ENCODE measurements at regions not wholly inside any gene's neighbourhood (a gene's known extent, or its start where the extent isn't known, plus 50 kb on each side); places are given as distances from the start of the nearest gene placed in this dataset.
"Not testable (repeated sequence)": the region's sequence is repeated elsewhere in the genome, so short reads cannot be mapped to it uniquely, and the experiment has no call there.

- ATAC-seq (no peak), DNase-seq (no peak)
- Mint-ChIP-seq H3K9me3 (ENCODE audit: low read depth) (peaks cover 6% of the 10 kb centered on the region), H3K4me3 (no peak overlapping the region), H3K4me1 (no peaks in the 10 kb centered on the region), H3K27ac (no peak overlapping the region), H3K27me3 (no peaks in the 10 kb centered on the region), H3K36me3 (no peaks in the 10 kb centered on the region)
- CTCF ChIA-PET, result no interaction called here
Measured at GRCh38 chr19:28449803-28450202, 763.1 kb downstream of the UQCRFS1 start.

GRCh38 chr19:28446511-28446910 lies 766.4 kb downstream of the UQCRFS1 start:
- DNase-seq (no peak), ATAC-seq (no peak)
- Mint-ChIP-seq H3K4me1 (no peaks in the 10 kb centered on the region), H3K27ac (no peak overlapping the region), H3K36me3 (no peaks in the 10 kb centered on the region), H3K27me3 (no peaks in the 10 kb centered on the region), H3K9me3 (ENCODE audit: low read depth) (peaks cover 3% of the 10 kb centered on the region), H3K4me3 (no peak overlapping the region)
- CTCF ChIA-PET, result no interaction called here

GRCh38 chr19:28445826-28446225 lies 767.1 kb downstream of the UQCRFS1 start:
- Mint-ChIP-seq H3K27me3 (no peaks in the 10 kb centered on the region), H3K9me3 (ENCODE audit: low read depth) (peaks cover 3% of the 10 kb centered on the region), H3K4me3 (no peak overlapping the region), H3K27ac (no peak overlapping the region), H3K4me1 (no peaks in the 10 kb centered on the region), H3K36me3 (no peaks in the 10 kb centered on the region)
- ATAC-seq, result no peak
- DNase-seq, result no peak
- CTCF ChIA-PET, result no interaction called here

- ATAC-seq (no peak), DNase-seq (no peak)
- no peaks in the 10 kb centered on the region for H3K4me1 Mint-ChIP-seq
- CTCF ChIA-PET, result no interaction called here
- H3K36me3 Mint-ChIP-seq, result no peaks in the 10 kb centered on the region
- H3K27ac Mint-ChIP-seq, result no peak overlapping the region
- peaks cover 3% of the 10 kb centered on the region for H3K9me3 Mint-ChIP-seq (ENCODE audit: low read depth)
- H3K4me3 Mint-ChIP-seq, result no peak overlapping the region
- no peaks in the 10 kb centered on the region for H3K27me3 Mint-ChIP-seq
Measured at GRCh38 chr19:28444362-28444761, 768.6 kb downstream of the UQCRFS1 start.

- Mint-ChIP-seq H3K27me3 (no peaks in the 10 kb centered on the region), H3K9me3 (ENCODE audit: low read depth) (peaks cover 3% of the 10 kb centered on the region), H3K4me1 (no peaks in the 10 kb centered on the region), H3K36me3 (no peaks in the 10 kb centered on the region), H3K27ac (no peak overlapping the region), H3K4me3 (no peak overlapping the region)
- CTCF ChIA-PET, result no interaction called here
- no peak for ATAC-seq
- DNase-seq, result no peak
Measured at GRCh38 chr19:28443361-28443760, 769.6 kb downstream of the UQCRFS1 start.

- H3K36me3 Mint-ChIP-seq, result no peaks in the 10 kb centered on the region
- no peak overlapping the region for H3K27ac Mint-ChIP-seq
- CTCF ChIA-PET, result no interaction called here
- ATAC-seq (no peak), DNase-seq (no peak)
- H3K9me3 Mint-ChIP-seq (ENCODE audit: low read depth), result peaks cover 10% of the 10 kb centered on the region
- H3K4me3 Mint-ChIP-seq, result no peak overlapping the region
- H3K4me1 Mint-ChIP-seq, result no peaks in the 10 kb centered on the region
- H3K27me3 Mint-ChIP-seq, result no peaks in the 10 kb centered on the region
Measured at GRCh38 chr19:28437390-28438346, 775.3 kb downstream of the UQCRFS1 start.

- H3K27ac Mint-ChIP-seq, result no peak overlapping the region
- DNase-seq, result no peak
- CTCF ChIA-PET, result no interaction called here
- H3K36me3 Mint-ChIP-seq, result no peaks in the 10 kb centered on the region
- H3K27me3 Mint-ChIP-seq, result no peaks in the 10 kb centered on the region
- H3K9me3 Mint-ChIP-seq (ENCODE audit: low read depth), result peaks cover 19% of the 10 kb centered on the region
- ATAC-seq, result no peak
- no peak overlapping the region for H3K4me3 Mint-ChIP-seq
- H3K4me1 Mint-ChIP-seq, result no peaks in the 10 kb centered on the region
Measured at GRCh38 chr19:28436320-28436719, 776.6 kb downstream of the UQCRFS1 start.

DNA sequence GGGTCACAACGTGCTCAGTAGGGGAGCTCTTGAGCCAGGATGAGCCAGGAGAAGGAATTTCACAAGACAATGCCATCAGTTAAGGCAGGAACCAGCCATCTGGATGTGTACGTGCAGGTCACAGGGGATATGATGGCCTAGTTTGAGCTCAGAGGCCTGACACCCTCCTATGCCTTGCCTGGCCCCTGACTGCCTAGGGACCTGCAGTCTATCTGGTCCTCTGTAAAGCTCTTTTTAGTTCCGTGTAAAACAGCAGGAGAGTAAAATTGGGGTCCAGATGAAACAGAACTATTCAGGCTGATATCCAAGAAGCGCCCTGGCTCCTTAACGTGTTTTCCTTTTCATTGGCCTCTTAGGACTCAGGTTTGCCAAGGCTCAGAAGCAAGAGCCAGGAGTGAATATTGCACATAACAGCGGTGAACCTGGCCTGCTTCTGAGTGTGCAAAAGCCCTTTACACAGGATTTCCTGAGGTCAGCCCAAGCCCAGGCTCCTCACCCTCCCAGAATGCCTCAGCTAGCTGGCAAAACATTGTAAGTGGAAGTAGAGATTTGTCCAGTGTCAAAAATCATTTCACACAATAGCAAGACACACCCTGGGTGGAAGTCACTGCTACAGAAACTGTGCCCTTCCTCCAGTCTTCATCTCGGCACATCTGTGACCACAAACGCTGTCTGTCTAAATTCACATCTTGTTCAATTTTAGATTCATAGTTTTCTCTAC lies 777.2 kb downstream of the UQCRFS1 start:
- ATAC-seq (no peak), DNase-seq (no peak)
- Mint-ChIP-seq H3K4me3 (no peak overlapping the region), H3K9me3 (ENCODE audit: low read depth) (peaks cover 19% of the 10 kb centered on the region), H3K27ac (no peak overlapping the region), H3K4me1 (no peaks in the 10 kb centered on the region), H3K36me3 (no peaks in the 10 kb centered on the region), H3K27me3 (no peaks in the 10 kb centered on the region)
- CTCF ChIA-PET, result no interaction called here

DNA sequence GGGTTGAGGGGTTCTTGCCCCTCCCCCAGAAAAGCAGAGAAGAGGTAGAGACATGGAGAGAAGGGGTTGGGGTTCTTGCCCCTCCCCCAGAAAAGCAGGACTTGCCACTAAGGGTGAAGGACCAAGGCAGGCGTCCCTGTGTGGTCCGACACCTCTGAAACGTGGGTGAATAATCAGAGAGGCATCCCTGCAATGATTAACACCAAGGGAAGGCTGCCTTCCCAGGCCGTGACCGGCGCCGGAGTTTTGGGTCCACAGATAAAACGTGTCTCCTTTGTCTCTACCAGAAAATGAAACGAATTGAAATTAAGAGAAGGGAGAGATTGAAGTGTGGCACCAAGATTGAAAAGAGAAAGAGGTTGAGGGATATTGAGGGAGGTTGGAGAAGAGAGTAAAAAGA lies 778.2 kb downstream of the UQCRFS1 start:
- H3K4me1 Mint-ChIP-seq, H3K36me3 Mint-ChIP-seq: not testable (repeated sequence)

GRCh38 chr19:28434365-28434764 lies 778.6 kb downstream of the UQCRFS1 start:
- H3K27ac Mint-ChIP-seq, H3K36me3 Mint-ChIP-seq: not testable (repeated sequence)

More for the DNA sequence above, 778.2 kb downstream of the UQCRFS1 start:
- CTCF ChIA-PET, H3K27ac Mint-ChIP-seq, DNase-seq, ATAC-seq, H3K27me3 Mint-ChIP-seq, H3K4me3 Mint-ChIP-seq: not testable (repeated sequence)
- peaks cover 19% of the 10 kb centered on the region for H3K9me3 Mint-ChIP-seq (ENCODE audit: low read depth)

DNA sequence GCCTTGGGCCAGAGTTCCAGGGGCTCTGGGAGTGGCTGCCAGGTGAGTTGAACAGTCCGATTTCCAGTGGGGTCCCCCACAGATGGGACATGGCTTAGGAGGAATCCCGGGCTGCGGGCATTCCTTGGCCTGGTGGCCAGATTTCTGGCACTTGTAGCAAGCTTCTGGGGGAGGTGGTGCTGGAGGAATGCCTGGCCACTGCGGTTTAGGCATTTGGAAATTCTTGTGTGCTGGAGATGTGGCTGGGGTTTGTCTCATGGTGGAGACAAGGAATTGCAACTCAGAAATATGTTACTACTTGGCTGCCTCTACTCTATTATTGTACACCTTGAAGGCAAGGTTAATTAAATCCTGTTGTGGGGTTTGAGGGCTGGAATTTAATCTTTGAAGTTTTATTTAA lies 779.8 kb downstream of the UQCRFS1 start:
- peaks cover 19% of the 10 kb centered on the region for H3K9me3 Mint-ChIP-seq (ENCODE audit: low read depth)
- DNase-seq, H3K36me3 Mint-ChIP-seq, CTCF ChIA-PET, H3K27ac Mint-ChIP-seq, ATAC-seq, H3K27me3 Mint-ChIP-seq, H3K4me1 Mint-ChIP-seq, H3K4me3 Mint-ChIP-seq: not testable (repeated sequence)

More at GRCh38 chr19:28434365-28434764, 778.6 kb downstream of the UQCRFS1 start:
- CTCF ChIA-PET, H3K27me3 Mint-ChIP-seq, H3K4me3 Mint-ChIP-seq, ATAC-seq, DNase-seq, H3K4me1 Mint-ChIP-seq: not testable (repeated sequence)
- peaks cover 19% of the 10 kb centered on the region for H3K9me3 Mint-ChIP-seq (ENCODE audit: low read depth)

DNA sequence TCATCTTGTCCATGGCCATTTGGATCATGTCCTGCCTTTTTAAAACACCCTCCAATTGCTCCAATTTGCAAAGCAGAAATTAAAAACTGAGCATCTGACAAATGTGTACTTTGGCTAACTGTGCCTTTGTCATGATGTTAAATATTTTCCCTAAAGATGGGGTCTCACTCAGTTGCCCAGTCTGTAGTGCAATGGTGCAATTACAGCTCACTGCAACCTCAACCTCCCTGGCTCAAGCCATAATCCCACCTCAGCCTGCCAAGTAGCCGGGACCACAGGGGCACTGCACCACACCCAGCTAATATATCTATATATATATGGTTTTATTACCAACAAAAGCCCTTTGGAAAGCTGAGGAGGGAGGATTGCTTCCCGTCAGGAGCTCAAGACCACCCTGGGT lies 782.7 kb downstream of the UQCRFS1 start:
- Mint-ChIP-seq H3K4me1 (no peaks in the 10 kb centered on the region), H3K36me3 (no peaks in the 10 kb centered on the region), H3K4me3 (no peak overlapping the region), H3K27me3 (no peaks in the 10 kb centered on the region), H3K9me3 (ENCODE audit: low read depth) (peaks cover 22% of the 10 kb centered on the region), H3K27ac (no peak overlapping the region)
- DNase-seq, result no peak
- CTCF ChIA-PET, result no interaction called here
- ATAC-seq, result no peak

DNA sequence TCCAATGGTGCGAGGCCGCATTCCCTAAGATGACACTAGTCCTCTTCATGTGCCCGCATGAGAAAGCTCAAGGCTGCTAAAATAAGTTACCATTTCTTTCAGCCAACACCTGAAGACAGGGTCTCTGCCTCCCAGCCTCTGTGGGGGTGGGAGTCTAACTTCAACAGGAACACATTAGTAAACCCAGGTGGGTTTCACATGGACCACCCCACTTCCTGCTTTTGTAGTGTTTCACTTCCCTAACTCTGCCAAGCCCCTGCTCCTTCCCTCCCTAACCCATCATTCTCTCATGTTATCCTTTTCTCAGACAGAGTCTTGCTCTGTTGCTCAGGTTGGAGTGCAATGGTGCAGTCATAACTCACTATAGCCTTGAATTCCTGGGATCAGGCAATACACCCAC lies 783.6 kb downstream of the UQCRFS1 start:
- H3K27ac Mint-ChIP-seq, result no peak overlapping the region
- peaks cover 18% of the 10 kb centered on the region for H3K9me3 Mint-ChIP-seq (ENCODE audit: low read depth)
- H3K27me3 Mint-ChIP-seq, result no peaks in the 10 kb centered on the region
- H3K4me3 Mint-ChIP-seq, result no peak overlapping the region
- CTCF ChIA-PET, result no interaction called here
- ATAC-seq, result no peak
- no peak for DNase-seq
- no peaks in the 10 kb centered on the region for H3K36me3 Mint-ChIP-seq
- H3K4me1 Mint-ChIP-seq, result no peaks in the 10 kb centered on the region
